ELR (cell line): ENCODE measurements at regions not wholly inside any gene's neighbourhood (a gene's known extent, or its start where the extent isn't known, plus 50 kb on each side); places are given as distances from the start of the nearest gene placed in this dataset.
"Not testable (repeated sequence)": the region's sequence is repeated elsewhere in the genome, so short reads cannot be mapped to it uniquely, and the experiment has no call there.

Source experiments
- DNase-seq: peaks from one replicate; pipeline ENCODE4 v3.0.0-alpha.2; 2015; ENCODE audit warnings: low read depth

- no peak for DNase-seq
Observed at GRCh38 chr4:3866813-3867129, 100.6 kb downstream of the ADRA2C start.

GRCh38 chr4:3867403-3868100 lies 101.4 kb downstream of the ADRA2C start:
- DNase-seq: no peak

GRCh38 chr4:3868211-3869173 lies 102.3 kb downstream of the ADRA2C start:
- DNase-seq: peak; percentile 13

GRCh38 chr4:3869174-3869572 lies 103.0 kb downstream of the ADRA2C start:
- DNase-seq: no peak

DNA sequence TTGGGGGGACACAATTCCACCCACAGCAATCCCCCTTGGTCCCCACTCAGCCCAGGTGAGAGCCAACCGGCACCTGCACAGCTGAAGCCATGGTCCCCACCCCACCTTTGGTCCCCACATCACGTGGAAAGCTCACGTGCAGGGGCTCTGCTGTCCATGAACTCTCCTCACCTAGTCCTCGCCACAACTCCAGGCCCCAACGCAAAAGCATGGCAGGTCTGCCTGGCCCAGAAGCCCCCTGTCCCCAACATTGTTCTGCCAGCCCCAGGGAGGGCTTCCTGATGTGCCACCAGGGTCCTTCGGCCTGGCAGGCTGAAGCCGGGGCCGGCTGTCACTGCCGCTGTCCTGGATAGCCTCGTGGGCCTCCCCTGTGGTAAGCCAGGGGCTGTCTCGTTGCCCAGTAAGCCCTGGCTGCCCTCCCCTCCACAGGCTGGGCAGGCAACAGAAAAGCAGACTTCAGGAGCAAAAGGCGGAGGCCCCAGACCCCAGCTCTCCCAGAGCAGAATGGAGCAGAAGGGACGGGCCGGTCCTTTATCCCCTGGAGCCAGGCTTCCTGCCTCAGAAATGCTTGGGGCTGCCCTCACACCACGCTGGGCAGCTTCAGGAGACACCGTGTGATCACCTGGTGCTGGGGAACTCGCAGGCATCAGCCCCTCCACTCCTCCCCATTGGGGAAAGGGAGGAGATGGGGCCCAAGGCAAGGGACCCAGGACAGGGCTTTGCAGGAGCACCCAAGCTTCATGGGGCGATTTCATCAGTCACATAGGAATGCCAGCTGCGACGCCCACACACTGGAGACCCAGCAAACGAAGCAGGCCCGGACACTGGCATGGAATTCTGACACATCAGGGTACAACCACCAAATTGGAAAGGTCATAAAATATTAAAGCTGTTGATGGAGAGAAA lies 103.7 kb downstream of the ADRA2C start:
- no peak for DNase-seq

GRCh38 chr4:3870567-3870962 lies 104.4 kb downstream of the ADRA2C start:
- no peak for DNase-seq

GRCh38 chr4:3871181-3871852 lies 105.1 kb downstream of the ADRA2C start:
- DNase-seq: peak; percentile 8

GRCh38 chr4:3871881-3872833 lies 106.0 kb downstream of the ADRA2C start:
- DNase-seq: no peak

DNA sequence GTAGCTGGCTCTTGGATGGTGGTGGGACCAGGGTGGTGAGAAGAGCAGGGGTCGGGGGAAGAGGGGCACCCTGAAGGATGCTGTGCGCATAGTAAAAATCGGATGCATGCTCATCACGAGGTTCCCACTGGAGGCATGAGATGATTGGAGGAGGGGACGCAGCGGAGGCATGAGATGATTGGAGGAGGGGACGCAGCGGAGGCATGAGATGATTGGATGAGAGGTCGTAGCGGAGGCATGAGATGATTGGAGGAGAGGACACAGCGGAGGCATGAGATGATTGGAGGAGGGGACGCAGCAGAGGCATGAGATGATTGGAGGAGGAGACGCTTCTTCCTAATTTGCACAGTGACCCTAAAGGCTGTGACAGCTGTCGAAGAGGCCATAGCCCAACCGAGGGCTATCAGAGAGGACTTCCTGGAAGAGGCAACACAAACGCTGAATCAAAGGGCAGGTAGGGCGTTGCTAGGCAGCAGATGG lies 106.7 kb downstream of the ADRA2C start:
- DNase-seq: no peak

GRCh38 chr4:3873408-3874027 lies 107.3 kb downstream of the ADRA2C start:
- DNase-seq: no peak

GRCh38 chr4:3874028-3874415 lies 107.8 kb downstream of the ADRA2C start:
- no peak for DNase-seq

DNA sequence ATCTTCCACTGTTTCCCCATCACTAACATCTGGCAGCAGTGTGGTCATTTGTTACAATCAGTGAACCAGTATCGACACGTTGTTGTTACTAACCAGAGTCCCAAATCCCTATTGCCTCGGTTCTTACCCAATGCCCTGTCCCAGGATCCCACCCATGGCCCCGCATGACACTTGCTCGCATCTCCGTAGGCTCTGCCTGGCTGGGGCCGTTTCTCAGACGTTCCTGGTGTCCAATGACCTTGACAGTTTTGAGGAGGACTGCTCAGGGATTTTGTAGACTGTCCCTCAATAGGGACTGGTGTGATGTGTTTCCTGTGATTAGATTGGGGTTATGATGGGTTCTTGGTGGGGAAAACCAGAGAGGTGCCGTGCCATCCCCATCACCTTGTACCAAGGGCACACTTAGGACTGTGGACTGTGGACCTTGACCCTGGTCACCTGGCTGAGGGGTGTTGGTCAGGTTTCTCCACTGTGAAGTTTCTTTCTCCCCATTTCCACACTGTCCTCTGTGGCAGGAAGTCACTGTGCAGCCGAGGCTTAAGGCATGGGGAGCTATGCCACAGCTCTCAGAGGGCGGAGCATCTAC lies 108.4 kb downstream of the ADRA2C start:
- no peak for DNase-seq

DNA sequence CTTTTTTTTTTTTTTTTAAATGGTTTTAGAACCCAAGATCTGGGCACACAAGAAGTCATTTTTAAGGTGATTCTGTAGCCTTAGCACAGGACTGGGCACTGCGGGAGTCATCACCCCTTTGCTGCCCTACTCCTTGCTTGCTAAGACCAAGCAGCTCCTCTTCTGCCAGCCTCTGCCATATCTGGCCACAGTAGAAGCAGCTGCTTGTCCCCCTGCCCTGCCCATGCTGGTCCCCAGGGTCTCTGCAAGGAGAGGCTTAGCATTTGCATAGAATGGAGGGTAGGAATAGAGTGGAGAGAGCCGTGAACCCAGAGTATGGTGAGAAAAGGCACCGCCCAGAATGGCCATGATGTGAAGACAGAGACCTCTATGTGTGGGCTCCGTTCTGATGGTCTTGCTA lies 109.3 kb downstream of the ADRA2C start:
- DNase-seq: no peak

DNA sequence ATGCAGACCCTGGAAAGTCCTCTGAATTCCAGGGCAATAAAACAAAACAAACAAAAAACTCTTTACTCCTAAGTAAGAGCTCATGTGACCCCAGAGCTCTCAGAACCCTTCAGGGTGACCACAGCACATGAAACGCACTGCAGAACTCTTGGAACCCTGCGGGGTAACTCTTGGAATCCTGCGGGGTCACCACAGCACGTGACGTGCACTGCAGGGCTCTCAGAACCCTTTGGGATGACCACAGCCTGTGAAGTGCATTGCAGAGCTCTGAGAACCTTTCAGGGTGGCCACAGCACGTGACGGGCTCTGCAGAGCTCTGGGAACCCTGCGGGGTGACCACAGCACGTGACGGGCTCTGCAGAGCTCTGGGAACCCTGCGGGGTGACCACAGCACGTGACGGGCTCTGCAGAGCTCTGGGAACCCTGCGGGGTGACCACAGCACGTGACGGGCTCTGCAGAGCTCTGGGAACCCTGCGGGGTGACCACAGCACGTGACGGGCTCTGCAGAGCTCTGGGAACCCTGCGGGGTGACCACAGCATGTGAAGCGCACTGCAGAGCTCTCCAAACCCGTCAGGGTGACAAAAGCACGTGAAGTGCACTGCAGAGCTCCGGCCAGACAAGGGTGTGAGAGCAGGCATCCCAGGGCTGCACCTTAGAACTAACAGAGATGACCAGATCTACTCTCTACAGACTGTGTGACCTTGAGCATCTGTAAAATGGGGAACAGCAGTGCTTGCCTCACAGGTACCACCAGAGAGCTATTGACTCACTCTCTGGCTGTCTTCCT lies 110.1 kb downstream of the ADRA2C start:
- not testable (repeated sequence) for DNase-seq

DNA sequence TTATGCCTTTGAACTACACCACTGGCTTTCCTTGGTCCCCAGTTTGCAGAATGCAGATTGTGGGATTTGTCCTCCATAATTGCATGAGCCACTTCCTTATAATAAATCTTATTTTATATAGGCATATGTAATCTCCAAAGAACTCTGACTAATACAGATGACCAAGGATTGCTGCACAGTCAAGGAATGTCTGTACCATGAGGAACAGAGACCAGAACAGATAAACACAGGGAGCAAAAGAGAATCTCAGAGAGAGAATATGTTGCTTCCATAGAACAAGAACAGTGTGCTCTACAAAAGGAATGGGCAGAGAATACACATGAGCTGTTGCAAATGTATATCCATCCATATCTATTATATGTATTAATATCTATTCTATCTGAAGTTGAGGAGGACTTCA lies 111.1 kb downstream of the ADRA2C start:
- DNase-seq: peak; percentile 27

DNA sequence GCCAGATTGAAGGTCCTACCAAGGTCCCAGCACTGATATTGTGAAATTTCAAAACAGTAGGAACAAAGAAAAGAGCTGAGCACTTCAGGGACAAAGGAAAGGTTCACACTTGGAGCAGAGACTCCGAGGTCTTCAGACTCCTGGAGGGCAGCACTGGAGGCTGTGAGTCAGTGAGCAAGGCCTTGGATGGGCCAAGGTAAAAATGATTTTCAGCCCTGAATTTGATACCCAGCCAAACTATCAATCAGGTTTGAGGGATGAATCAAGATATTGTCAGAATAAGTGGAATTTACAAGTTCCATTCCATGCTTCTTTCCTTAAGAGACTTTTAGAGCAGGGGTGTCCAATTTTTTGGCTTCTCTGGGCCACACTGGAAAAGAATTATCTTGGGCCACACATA lies 111.7 kb downstream of the ADRA2C start:
- DNase-seq: no peak

DNA sequence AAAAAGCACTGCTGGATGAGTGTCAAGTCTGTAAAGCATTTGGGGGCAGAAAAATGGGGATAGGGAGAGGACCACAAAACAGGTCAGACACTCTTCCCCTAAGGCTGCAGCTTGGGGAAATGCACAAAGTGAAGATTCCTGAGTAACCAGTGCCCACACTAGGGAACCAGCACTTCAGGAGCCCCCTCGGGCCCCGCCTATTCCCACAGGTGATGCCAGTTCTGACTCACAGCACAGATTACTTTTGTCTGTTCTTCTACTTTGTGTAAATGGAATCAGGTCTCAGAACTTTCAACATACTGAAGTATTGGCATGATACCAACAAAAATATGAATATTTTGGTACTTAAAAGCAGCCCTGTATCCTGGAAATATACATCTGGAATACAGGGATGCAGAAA lies 112.5 kb downstream of the ADRA2C start:
- no peak for DNase-seq

GRCh38 chr4:3879681-3880614 lies 113.8 kb downstream of the ADRA2C start:
- no peak for DNase-seq
